SHP77 treated with DMSO at 0.1 percent for 48 hours (cell line): ENCODE measurements at regions not wholly inside any gene's neighbourhood (a gene's known extent, or its start where the extent isn't known, plus 50 kb on each side); places are given as distances from the start of the nearest gene placed in this dataset.
"Not testable (repeated sequence)": the region's sequence is repeated elsewhere in the genome, so short reads cannot be mapped to it uniquely, and the experiment has no call there.

Experiments
- DNase-seq: peaks from one replicate; lab custom pipeline; 2025; lab: John Stamatoyannopoulos, UW

- DNase-seq = not testable (repeated sequence)
These were observed 141.1 kb downstream of the SLCO4C1 start for GRCh38 chr5:102154791-102155605.

DNA sequence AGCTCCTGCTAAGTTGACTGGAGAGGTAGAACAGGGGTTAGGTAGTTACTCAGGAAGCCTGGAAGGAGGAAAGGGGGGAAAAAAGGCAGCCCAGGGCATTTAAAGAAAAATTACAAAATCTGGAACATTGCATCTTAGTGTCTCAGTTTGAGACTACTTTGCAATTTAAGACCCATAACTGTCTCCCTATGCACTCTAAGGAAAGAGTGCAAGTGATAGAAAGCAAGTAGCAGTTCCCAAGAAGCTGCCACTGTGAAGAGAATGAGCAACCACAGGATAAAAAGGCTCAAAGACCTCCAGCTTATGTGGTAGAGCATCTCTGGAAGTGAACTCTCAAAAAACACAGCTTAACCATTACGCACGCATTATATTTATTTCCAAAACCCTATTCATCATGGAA lies 141.8 kb downstream of the SLCO4C1 start:
- no peak for DNase-seq

DNA sequence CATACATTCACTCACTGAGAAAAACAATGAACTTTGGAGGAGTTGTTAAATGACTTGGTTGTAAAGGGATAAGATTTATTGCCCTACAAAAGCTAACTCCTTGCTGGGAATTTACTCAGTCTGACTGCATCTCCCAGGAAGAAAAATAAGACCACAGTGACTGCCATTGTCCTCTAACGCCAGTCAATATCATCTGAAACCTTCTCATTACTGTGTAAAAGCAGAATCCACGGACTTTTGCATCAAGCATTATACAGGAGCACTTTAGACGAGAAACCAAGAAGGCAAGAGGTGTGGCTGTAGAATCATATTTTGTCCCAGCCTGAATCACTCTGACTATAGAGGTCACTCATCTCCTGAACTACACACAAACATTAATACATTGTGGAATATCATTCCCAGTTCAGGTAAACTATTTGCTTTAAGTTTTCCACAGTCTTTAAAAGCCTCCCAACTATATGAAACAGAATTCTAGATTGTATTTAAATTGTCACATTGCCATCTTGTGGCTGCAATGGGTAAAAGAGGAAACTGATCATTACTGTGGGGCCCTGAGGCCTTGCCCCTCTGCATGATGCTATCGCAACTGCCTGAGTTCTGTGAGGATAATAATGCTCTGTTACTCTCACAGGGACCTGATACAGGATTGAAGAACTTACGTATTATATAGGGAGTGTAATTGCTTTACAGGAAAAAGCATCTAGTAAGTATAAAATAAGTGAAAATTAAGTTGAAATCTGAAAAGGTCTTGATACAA lies 142.9 kb downstream of the SLCO4C1 start:
- peak; percentile 65 for DNase-seq

GRCh38 chr5:102139029-102139428 lies 157.1 kb downstream of the SLCO4C1 start:
- DNase-seq = no peak

DNA sequence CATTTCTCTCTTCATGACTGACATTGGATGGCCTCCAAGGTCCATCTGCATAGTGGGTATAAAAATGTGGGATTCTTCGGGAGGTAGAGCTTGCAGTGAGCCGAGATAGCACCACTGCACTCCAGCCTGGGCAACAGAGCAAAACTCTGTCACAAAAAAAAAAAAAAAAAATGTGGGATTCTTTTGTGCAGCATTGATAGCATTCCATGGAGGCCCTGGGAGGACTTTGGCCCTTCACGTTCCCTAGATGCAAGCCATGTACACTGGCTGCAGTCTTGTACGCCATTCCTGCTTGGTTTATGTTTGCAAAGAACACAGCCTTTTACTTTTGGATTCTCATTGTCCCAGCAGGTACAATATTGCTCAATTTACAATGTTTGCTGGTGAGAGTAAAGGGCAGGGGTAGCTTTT lies 157.8 kb downstream of the SLCO4C1 start:
- DNase-seq = no peak

- no peak for DNase-seq
These were observed 165.2 kb downstream of the SLCO4C1 start for GRCh38 chr5:102130890-102131289.

DNA sequence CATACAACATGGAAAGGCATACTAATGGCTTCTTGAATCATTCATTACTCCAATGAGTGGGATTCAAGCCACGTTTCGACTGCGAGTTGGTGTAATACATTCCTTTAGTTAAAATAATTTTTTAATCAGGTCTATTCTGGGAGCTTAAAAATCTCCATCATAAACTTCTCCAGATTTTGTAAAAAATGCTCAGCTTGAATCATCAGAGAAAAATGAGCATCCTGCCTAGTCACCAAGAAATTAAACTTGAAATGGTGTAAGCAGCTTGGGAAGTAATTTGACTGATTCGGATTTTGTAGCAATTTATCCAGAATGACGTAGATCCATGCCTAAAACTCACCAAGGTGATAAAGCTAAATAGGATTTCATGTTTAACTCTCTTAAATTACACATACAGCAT lies 165.7 kb downstream of the SLCO4C1 start:
- no peak for DNase-seq

- DNase-seq = no peak
These were observed 176.8 kb downstream of the SLCO4C1 start for GRCh38 chr5:102119252-102119651.

DNA sequence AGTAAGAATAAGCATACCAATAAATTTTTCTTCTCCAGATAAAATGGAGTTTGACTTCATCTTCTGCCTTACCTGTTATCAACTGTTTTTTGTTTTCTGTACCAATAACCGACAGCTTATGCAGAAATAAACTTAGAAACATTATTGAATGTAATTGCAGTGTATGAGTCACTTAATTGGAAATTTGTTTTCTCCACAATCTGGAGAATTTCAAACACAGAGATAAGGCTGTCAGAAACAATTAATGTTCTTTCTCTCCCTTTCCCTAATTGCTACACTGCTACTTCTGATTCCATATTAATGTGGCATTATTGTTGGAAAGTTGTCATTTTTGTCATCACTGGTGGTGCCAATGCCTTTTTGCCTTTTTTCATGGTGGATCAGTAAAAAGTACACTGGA lies 180.3 kb downstream of the SLCO4C1 start:
- DNase-seq = no peak

- DNase-seq = no peak
These were observed 181.5 kb downstream of the SLCO4C1 start for GRCh38 chr5:102114525-102115069.

DNA sequence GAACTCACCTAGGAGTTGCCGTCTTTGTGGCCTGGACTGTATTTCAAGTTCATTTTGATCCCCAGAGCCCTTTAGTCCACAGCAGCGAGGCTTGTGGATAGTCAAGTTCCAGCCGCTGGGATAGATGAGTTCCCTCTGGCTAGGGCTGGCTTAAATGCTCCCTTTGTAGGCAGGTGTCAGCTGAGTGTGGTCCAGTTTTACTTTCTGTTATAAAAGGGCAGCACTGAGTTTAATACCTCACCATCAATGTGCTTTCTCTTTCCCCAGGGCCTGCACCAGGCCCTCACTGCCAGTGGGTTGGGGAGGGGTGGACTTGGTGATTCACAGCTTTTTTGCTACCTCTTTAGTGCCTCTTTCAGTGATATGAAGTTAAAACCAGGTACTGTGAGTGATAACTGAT lies 188.2 kb downstream of the SLCO4C1 start:
- DNase-seq = no peak

DNA sequence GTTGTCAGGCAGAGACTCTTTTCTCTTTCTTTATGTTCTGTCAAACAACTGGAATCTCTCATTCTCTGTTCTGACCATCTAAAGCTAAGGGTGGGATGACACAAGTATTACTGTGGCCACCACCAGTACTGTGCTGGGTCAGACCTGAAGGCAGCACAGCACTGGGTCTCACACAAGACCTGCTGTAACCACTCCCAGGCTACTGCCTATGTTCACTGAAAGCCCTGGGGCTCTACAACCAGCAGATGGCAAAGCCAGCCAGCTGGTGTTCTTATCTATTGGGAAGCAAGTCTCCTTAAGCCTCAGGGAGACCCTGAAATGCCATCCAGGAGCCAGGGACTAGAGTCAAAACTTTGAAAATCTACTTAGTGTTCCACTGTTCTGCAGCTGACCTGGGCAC lies 189.5 kb downstream of the SLCO4C1 start:
- DNase-seq = no peak

- DNase-seq = peak; percentile 23
These were observed 196.2 kb downstream of the SLCO4C1 start for GRCh38 chr5:102099766-102100331.

DNA sequence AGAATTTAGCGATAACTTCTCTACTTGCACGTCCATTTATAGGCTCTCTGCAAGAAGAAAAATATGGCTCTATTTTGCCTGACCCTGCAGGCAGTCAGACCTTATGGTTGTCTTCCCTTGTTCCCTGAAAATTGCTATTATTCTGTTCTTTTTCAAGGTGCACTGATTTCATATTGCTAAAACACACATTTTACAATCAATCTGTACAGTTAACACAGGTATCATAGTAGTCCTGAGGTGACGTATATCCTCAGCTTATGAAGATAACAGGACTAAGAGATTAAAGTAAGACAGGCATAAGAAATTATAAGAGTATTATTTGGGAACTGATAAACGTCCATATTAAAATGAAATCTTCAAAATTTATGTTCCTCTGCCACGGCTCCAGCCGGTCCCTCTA lies 197.0 kb downstream of the SLCO4C1 start:
- DNase-seq = not testable (repeated sequence)

- DNase-seq = not testable (repeated sequence)
These were observed 197.5 kb downstream of the SLCO4C1 start for GRCh38 chr5:102098606-102099005.

DNA sequence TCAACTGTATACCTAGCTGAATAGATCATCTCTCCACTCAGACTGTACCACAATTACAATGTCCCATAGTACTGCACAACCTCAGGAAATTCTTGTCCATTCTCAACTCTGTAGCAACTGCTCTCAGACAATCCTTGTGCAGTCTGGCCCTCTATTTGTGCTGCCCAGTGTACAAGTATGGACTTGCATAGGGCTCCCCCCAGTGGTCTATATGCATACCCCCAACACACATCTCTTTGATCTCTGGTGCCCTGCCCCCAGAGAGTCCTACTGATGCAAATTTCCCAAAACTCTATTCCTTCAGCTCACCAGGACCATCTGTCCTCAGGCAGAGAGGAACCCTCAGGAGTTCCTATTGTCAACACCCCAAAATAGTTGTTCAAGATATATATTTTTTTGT lies 205.3 kb downstream of the SLCO4C1 start:
- DNase-seq = peak; percentile 76

DNA sequence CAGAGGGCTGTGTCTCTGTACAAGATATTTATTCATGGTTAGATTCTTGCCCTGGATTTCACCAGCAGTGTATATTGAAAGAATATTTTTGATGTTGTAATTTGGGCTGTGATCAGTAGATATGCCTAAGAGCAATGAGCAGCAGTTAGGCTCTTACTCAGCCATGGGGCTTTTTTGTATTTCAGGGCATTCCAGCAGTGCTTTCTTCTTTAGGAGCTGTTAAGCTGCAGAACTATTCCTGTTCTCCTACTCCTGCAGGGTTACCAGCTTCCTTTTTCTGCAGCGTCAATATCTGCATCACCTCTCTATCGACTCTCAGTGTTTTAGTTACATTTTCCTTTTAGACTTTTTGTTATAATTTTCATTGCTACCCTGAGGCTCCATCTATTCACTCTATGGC lies 206.2 kb downstream of the SLCO4C1 start:
- DNase-seq = no peak

DNA sequence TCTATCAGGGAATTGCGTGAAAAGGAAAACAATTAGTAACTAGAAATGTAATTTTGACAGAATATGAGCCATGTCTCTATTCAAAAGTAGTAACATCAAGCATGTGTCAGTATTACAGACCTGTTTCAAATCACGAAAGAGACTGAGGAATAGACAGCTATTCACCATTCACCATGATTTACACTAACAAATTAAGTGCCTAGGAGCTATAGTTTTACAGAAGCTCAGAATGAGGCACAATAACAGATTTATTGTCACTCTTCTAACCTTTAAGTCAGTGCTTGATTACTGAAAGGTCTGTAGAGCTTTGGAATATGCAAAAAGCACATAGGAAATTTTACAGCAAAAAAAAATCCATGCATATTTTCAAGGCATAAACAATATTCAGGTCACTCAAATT lies 208.2 kb downstream of the SLCO4C1 start:
- DNase-seq = no peak

- DNase-seq = no peak
These were observed 215.8 kb downstream of the SLCO4C1 start for GRCh38 chr5:102080288-102080687.

GRCh38 chr5:102077920-102078319 lies 218.2 kb downstream of the SLCO4C1 start:
- no peak for DNase-seq

GRCh38 chr5:102069974-102070373 lies 226.1 kb downstream of the SLCO4C1 start:
- DNase-seq = no peak

- DNase-seq = no peak
These were observed 227.2 kb downstream of the SLCO4C1 start for GRCh38 chr5:102068870-102069269.

- peak; percentile 89 for DNase-seq
These were observed 246.6 kb downstream of the SLCO4C1 start for GRCh38 chr5:102049517-102049916.
